ENCODE measurements at regions not wholly inside any gene's neighbourhood (a gene's known extent, or its start where the extent isn't known, plus 50 kb on each side); places are given as distances from the start of the nearest gene placed in this dataset.

- TF ChIP-seq, protein P1, sequence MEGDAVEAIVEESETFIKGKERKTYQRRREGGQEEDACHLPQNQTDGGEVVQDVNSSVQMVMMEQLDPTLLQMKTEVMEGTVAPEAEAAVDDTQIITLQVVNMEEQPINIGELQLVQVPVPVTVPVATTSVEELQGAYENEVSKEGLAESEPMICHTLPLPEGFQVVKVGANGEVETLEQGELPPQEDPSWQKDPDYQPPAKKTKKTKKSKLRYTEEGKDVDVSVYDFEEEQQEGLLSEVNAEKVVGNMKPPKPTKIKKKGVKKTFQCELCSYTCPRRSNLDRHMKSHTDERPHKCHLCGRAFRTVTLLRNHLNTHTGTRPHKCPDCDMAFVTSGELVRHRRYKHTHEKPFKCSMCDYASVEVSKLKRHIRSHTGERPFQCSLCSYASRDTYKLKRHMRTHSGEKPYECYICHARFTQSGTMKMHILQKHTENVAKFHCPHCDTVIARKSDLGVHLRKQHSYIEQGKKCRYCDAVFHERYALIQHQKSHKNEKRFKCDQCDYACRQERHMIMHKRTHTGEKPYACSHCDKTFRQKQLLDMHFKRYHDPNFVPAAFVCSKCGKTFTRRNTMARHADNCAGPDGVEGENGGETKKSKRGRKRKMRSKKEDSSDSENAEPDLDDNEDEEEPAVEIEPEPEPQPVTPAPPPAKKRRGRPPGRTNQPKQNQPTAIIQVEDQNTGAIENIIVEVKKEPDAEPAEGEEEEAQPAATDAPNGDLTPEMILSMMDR (IDR thresholded peaks at IDR 0.05): no peak
- no peak for TF ChIP-seq ZFX (IDR thresholded peaks at IDR 0.05; ENCODE audit: borderline replicate concordance)
Measured at GRCh38 chr15:95017666-95018328, 786.4 kb downstream of the MCTP2 start.

Data from 22Rv1 (cell line).